ENCODE measurements at regions not wholly inside any gene's neighbourhood (a gene's known extent, or its start where the extent isn't known, plus 50 kb on each side); places are given as distances from the start of the nearest gene placed in this dataset.

- H3K27ac Mint-ChIP-seq (ENCODE audit: unreplicated experiment): no peak overlapping the region
- no peak overlapping the region for H3K4me3 Mint-ChIP-seq
- DNase-seq (ENCODE audit: low read depth, low spot score): no peak
- H3K36me3 Mint-ChIP-seq (ENCODE audit: low read depth): no peaks in the 10 kb centered on the region
- peaks cover 4% of the 10 kb centered on the region for H3K9me3 Mint-ChIP-seq
- peaks cover 20% of the 10 kb centered on the region for H3K27me3 Mint-ChIP-seq (ENCODE audit: low read depth)
- no peak for TF ChIP-seq CTCF (conservative IDR thresholded peaks at IDR 0.05)
- H3K4me1 Mint-ChIP-seq: no peaks in the 10 kb centered on the region
Observed at GRCh38 chr11:31910950-31911576, 99.9 kb upstream of the PAX6 start.

- H3K36me3 Mint-ChIP-seq (ENCODE audit: low read depth): no peaks in the 10 kb centered on the region
- H3K4me1 Mint-ChIP-seq: no peaks in the 10 kb centered on the region
- H3K9me3 Mint-ChIP-seq: peaks cover 4% of the 10 kb centered on the region
- H3K27me3 Mint-ChIP-seq (ENCODE audit: low read depth): peaks cover 19% of the 10 kb centered on the region
- no peak for DNase-seq (ENCODE audit: low read depth, low spot score)
- no peak overlapping the region for H3K27ac Mint-ChIP-seq (ENCODE audit: unreplicated experiment)
- no peak for TF ChIP-seq CTCF (conservative IDR thresholded peaks at IDR 0.05)
- H3K4me3 Mint-ChIP-seq: no peak overlapping the region
Observed at GRCh38 chr11:31903225-31904074, 92.3 kb upstream of the PAX6 start.

- Mint-ChIP-seq H3K4me3 (no peak overlapping the region), H3K4me1 (no peaks in the 10 kb centered on the region), H3K27ac (ENCODE audit: unreplicated experiment) (no peak overlapping the region), H3K36me3 (ENCODE audit: low read depth) (no peaks in the 10 kb centered on the region), H3K27me3 (ENCODE audit: low read depth) (peaks cover 19% of the 10 kb centered on the region), H3K9me3 (peaks cover 3% of the 10 kb centered on the region)
- TF ChIP-seq CTCF (conservative IDR thresholded peaks at IDR 0.05): no peak
- no peak for DNase-seq (ENCODE audit: low read depth, low spot score)
Observed at GRCh38 chr11:31902706-31903105, 91.6 kb upstream of the PAX6 start.

GRCh38 chr11:31895926-31896325, 84.8 kb upstream of the PAX6 start:
- no peak overlapping the region for H3K4me3 Mint-ChIP-seq
- TF ChIP-seq CTCF (conservative IDR thresholded peaks at IDR 0.05): no peak
- H3K9me3 Mint-ChIP-seq: peaks cover 3% of the 10 kb centered on the region
- no peaks in the 10 kb centered on the region for H3K4me1 Mint-ChIP-seq
- no peaks in the 10 kb centered on the region for H3K36me3 Mint-ChIP-seq (ENCODE audit: low read depth)
- peaks cover 16% of the 10 kb centered on the region for H3K27me3 Mint-ChIP-seq (ENCODE audit: low read depth)
- DNase-seq (ENCODE audit: low read depth, low spot score): no peak
- H3K27ac Mint-ChIP-seq (ENCODE audit: unreplicated experiment): no peak overlapping the region

GRCh38 chr11:31887180-31887579, 76.1 kb upstream of the PAX6 start:
- DNase-seq (ENCODE audit: low read depth, low spot score): no peak
- TF ChIP-seq CTCF (conservative IDR thresholded peaks at IDR 0.05): peak; percentile 24
- H3K4me3 Mint-ChIP-seq: no peak overlapping the region
- no peak overlapping the region for H3K27ac Mint-ChIP-seq (ENCODE audit: unreplicated experiment)
- peaks cover 12% of the 10 kb centered on the region for H3K4me1 Mint-ChIP-seq
- H3K27me3 Mint-ChIP-seq (ENCODE audit: low read depth): peaks cover 3% of the 10 kb centered on the region
- H3K36me3 Mint-ChIP-seq (ENCODE audit: low read depth): no peaks in the 10 kb centered on the region
- H3K9me3 Mint-ChIP-seq: peaks cover 2% of the 10 kb centered on the region

Data from neural crest cell (in vitro differentiated cells).